Neural cell (in vitro differentiated cells): ENCODE measurements at regions not wholly inside any gene's neighbourhood (a gene's known extent, or its start where the extent isn't known, plus 50 kb on each side); places are given as distances from the start of the nearest gene placed in this dataset.

ENCODE experiments used
- EP300 ChIP-seq: fragments of 450-650 bp; conservative IDR thresholded peaks from 2 replicates; pipeline ENCODE4 v1.6.1; 2014; ENCODE audit warnings: antibody characterized with exemption, mild to moderate bottlenecking, moderate library complexity; ENCODE audit not compliant: poor library complexity, severe bottlenecking
- EZH2 ChIP-seq: fragments of 200-600, 300-800 bp; shearing (Covaris generic), sonication (generic); IDR thresholded peaks from 2 replicates; pipeline ENCODE4 v1.6.1; 2014; ENCODE audit warnings: antibody characterized with exemption, low read length, borderline replicate concordance, mild to moderate bottlenecking; ENCODE audit not compliant: insufficient read depth, poor library complexity, severe bottlenecking
- POLR2AphosphoS5 ChIP-seq: IDR thresholded peaks from 2 replicates; pipeline ENCODE4 v1.6.1; 2012
- RAD21 ChIP-seq: fragments of 450-650 bp; conservative IDR thresholded peaks from 2 replicates; pipeline ENCODE4 v1.6.1; 2014; ENCODE audit warnings: antibody characterized with exemption, mild to moderate bottlenecking, moderate library complexity
- TAF1 ChIP-seq: IDR thresholded peaks from 2 replicates; pipeline ENCODE4 v1.6.1; 2012; ENCODE audit warnings: low read depth
- TF ChIP-seq, protein P1 (sequence below): fragments of 450-650 bp; IDR thresholded peaks from 2 replicates; pipeline ENCODE4 v1.5.1; 2014; ENCODE audit warnings: antibody characterized with exemption, mild to moderate bottlenecking, moderate library complexity; ENCODE audit not compliant: poor library complexity, severe bottlenecking
- TF ChIP-seq, protein P2 (sequence below): IDR thresholded peaks from 2 replicates; pipeline ENCODE4 v1.6.1; 2012; ENCODE audit warnings: borderline replicate concordance

DNA sequence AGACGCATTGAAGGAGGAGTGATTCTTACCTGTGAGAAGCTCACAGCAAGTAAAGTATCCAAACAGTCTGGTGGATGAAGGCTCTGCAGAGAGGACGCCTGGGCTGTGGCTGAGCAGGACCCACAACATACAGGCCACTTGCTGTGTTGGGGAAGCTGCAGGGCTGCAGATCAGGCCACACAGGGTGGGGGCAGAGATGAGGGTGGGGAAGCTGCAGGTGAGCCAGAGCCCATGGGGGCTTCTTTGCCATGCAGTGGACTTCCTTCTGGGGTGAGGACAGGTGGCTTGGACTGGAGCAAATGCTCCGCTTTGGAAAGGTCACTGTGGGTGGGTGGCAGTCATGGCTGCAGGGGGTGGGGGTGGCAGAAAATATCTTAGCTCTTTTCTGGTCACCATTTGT lies 214.8 kb downstream of the GLRX3 start:
- TF ChIP-seq POLR2AphosphoS5 = no peak
- no peak for TF ChIP-seq EP300
- TF ChIP-seq, protein P1, sequence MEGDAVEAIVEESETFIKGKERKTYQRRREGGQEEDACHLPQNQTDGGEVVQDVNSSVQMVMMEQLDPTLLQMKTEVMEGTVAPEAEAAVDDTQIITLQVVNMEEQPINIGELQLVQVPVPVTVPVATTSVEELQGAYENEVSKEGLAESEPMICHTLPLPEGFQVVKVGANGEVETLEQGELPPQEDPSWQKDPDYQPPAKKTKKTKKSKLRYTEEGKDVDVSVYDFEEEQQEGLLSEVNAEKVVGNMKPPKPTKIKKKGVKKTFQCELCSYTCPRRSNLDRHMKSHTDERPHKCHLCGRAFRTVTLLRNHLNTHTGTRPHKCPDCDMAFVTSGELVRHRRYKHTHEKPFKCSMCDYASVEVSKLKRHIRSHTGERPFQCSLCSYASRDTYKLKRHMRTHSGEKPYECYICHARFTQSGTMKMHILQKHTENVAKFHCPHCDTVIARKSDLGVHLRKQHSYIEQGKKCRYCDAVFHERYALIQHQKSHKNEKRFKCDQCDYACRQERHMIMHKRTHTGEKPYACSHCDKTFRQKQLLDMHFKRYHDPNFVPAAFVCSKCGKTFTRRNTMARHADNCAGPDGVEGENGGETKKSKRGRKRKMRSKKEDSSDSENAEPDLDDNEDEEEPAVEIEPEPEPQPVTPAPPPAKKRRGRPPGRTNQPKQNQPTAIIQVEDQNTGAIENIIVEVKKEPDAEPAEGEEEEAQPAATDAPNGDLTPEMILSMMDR = no peak
- TF ChIP-seq, protein P2, sequence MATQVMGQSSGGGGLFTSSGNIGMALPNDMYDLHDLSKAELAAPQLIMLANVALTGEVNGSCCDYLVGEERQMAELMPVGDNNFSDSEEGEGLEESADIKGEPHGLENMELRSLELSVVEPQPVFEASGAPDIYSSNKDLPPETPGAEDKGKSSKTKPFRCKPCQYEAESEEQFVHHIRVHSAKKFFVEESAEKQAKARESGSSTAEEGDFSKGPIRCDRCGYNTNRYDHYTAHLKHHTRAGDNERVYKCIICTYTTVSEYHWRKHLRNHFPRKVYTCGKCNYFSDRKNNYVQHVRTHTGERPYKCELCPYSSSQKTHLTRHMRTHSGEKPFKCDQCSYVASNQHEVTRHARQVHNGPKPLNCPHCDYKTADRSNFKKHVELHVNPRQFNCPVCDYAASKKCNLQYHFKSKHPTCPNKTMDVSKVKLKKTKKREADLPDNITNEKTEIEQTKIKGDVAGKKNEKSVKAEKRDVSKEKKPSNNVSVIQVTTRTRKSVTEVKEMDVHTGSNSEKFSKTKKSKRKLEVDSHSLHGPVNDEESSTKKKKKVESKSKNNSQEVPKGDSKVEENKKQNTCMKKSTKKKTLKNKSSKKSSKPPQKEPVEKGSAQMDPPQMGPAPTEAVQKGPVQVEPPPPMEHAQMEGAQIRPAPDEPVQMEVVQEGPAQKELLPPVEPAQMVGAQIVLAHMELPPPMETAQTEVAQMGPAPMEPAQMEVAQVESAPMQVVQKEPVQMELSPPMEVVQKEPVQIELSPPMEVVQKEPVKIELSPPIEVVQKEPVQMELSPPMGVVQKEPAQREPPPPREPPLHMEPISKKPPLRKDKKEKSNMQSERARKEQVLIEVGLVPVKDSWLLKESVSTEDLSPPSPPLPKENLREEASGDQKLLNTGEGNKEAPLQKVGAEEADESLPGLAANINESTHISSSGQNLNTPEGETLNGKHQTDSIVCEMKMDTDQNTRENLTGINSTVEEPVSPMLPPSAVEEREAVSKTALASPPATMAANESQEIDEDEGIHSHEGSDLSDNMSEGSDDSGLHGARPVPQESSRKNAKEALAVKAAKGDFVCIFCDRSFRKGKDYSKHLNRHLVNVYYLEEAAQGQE = no peak
- no peak for TF ChIP-seq EZH2
- TF ChIP-seq TAF1 = no peak
- no peak for TF ChIP-seq RAD21
